Thoracic aorta (tissue), 2 donors: ENCODE measurements at regions not wholly inside any gene's neighbourhood (a gene's known extent, or its start where the extent isn't known, plus 50 kb on each side); places are given as distances from the start of the nearest gene placed in this dataset.
A peak's percentile ranks its signal among the peaks of the same experiment; 100 is the strongest.

ENCODE experiments used
- ATAC-seq: fragments of 150-250 bp; one replicate; pipeline ENCODE4 v1.8.0; 2017; ENCODE audit warnings: low read depth; ENCODE audit not compliant: insufficient number of reproducible peaks, low FRiP score
- DNase-seq: peaks from one replicate; pipeline ENCODE4 v3.0.0-alpha.2; 2020; ENCODE audit warnings: low spot score
- H3K27ac ChIP-seq, 2 donors: fragments of 200-600 bp; sonication (generic); 1 replicate in 1 of 2; 2 replicates in 1 of 2; pipeline ENCODE4 v1.5.1; 2016; ENCODE audit warnings: mild to moderate bottlenecking in 2 of 2, moderate library complexity in 2 of 2
- H3K27me3 ChIP-seq: fragments of 200-600 bp; sonication (generic); replicated peaks from 2 replicates; pipeline ENCODE4 v1.6.0; 2016; ENCODE audit warnings: mild to moderate bottlenecking; ENCODE audit not compliant: insufficient read depth
- H3K36me3 ChIP-seq: fragments of 200-600 bp; sonication (generic); one replicate; pipeline ENCODE4 v1.5.1; 2016
- H3K4me1 ChIP-seq, 2 donors: fragments of 200-600 bp; sonication (generic); 1 replicate in 1 of 2; 2 replicates in 1 of 2; pipeline versions ENCODE4 v1.5.1 to v1.6.0; 2016; ENCODE audit warnings: low read depth in 2 of 2, mild to moderate bottlenecking in 1 of 2; ENCODE audit not compliant: control insufficient read depth in 1 of 2
- H3K4me3 ChIP-seq: fragments of 200-600 bp; sonication (generic); 2 replicates; pipeline ENCODE4 v1.5.1; 2016; ENCODE audit warnings: mild to moderate bottlenecking
- H3K9me3 ChIP-seq: fragments of 200-600 bp; sonication (generic); 2 replicates; pipeline ENCODE4 v1.5.1; 2016
- CTCF ChIP-seq: fragments of 200-600 bp; sonication (generic); IDR thresholded peaks from one replicate; pipeline ENCODE4 v1.5.1; 2019; ENCODE audit warnings: antibody characterized with exemption

GRCh38 chr2:217742276-217742675 is 260.5 kb downstream of the TNS1 start:
- no peaks in the 10 kb centered on the region for H3K27me3 ChIP-seq
- DNase-seq = no peak
- TF ChIP-seq CTCF = no peak
- ATAC-seq = no peak
- peak overlapping the region; percentile 57 to 81 for H3K27ac ChIP-seq
- no peak overlapping the region for H3K4me3 ChIP-seq
- H3K9me3 ChIP-seq = no peaks in the 10 kb centered on the region
- H3K36me3 ChIP-seq = peaks cover 12% of the 10 kb centered on the region
- H3K4me1 ChIP-seq = peaks cover 39 to 65% of the 10 kb centered on the region in 2 donors

GRCh38 chr2:217741381-217741955 is 261.3 kb downstream of the TNS1 start:
- no peak for ATAC-seq
- H3K9me3 ChIP-seq = no peaks in the 10 kb centered on the region
- no peaks in the 10 kb centered on the region for H3K27me3 ChIP-seq
- no peak overlapping the region for H3K4me3 ChIP-seq
- H3K27ac ChIP-seq = peak overlapping the region; percentile 57 to 81
- no peak for TF ChIP-seq CTCF
- no peak for DNase-seq
- H3K36me3 ChIP-seq = peaks cover 12% of the 10 kb centered on the region
- peaks cover 34 to 73% of the 10 kb centered on the region in 2 donors for H3K4me1 ChIP-seq

GRCh38 chr2:217740756-217741155 is 262.0 kb downstream of the TNS1 start:
- H3K27ac ChIP-seq = peak overlapping the region; percentile 57 to 81
- TF ChIP-seq CTCF = no peak
- DNase-seq = no peak
- no peaks in the 10 kb centered on the region for H3K9me3 ChIP-seq
- peaks cover 12% of the 10 kb centered on the region for H3K36me3 ChIP-seq
- ATAC-seq = peak; percentile 24
- H3K4me1 ChIP-seq = peaks cover 34 to 80% of the 10 kb centered on the region in 2 donors
- no peak overlapping the region for H3K4me3 ChIP-seq
- H3K27me3 ChIP-seq = no peaks in the 10 kb centered on the region

GRCh38 chr2:217740178-217740577 is 262.6 kb downstream of the TNS1 start:
- no peak for DNase-seq
- no peak overlapping the region for H3K4me3 ChIP-seq
- peaks cover 34 to 79% of the 10 kb centered on the region in 2 donors for H3K4me1 ChIP-seq
- TF ChIP-seq CTCF = no peak
- H3K9me3 ChIP-seq = no peaks in the 10 kb centered on the region
- peak overlapping the region; percentile 57 to 81 for H3K27ac ChIP-seq
- H3K36me3 ChIP-seq = peaks cover 18% of the 10 kb centered on the region
- no peak for ATAC-seq
- H3K27me3 ChIP-seq = no peaks in the 10 kb centered on the region

GRCh38 chr2:217739741-217740140 is 263.1 kb downstream of the TNS1 start:
- peak overlapping the region; percentile 57 to 81 for H3K27ac ChIP-seq
- no peak overlapping the region for H3K4me3 ChIP-seq
- DNase-seq (no peak), ATAC-seq (no peak)
- H3K27me3 ChIP-seq = no peaks in the 10 kb centered on the region
- peaks cover 18% of the 10 kb centered on the region for H3K36me3 ChIP-seq
- H3K4me1 ChIP-seq = peaks cover 34 to 78% of the 10 kb centered on the region in 2 donors
- no peaks in the 10 kb centered on the region for H3K9me3 ChIP-seq
- TF ChIP-seq CTCF = no peak
